HG03064 (cell line): ENCODE measurements at regions not wholly inside any gene's neighbourhood (a gene's known extent, or its start where the extent isn't known, plus 50 kb on each side); places are given as distances from the start of the nearest gene placed in this dataset.

Experiments used
- ATAC-seq: cut with Tn5 transposase; IDR thresholded peaks from one replicate; pipeline ENCODE4 v1.9.1; 2021; ENCODE audit warnings: low read depth; ENCODE audit not compliant: unreplicated experiment

- ATAC-seq = no peak
Observed at GRCh38 chr14:54202288-54202687, 194.5 kb upstream of the CDKN3 start.

GRCh38 chr14:54206516-54206915, 190.3 kb upstream of the CDKN3 start:
- no peak for ATAC-seq

- ATAC-seq = no peak
Observed at GRCh38 chr14:54207075-54207474, 189.7 kb upstream of the CDKN3 start.

GRCh38 chr14:54207476-54208462, 189.0 kb upstream of the CDKN3 start:
- ATAC-seq = no peak

- ATAC-seq = no peak
Observed at GRCh38 chr14:54208751-54209150, 188.1 kb upstream of the CDKN3 start.

GRCh38 chr14:54209511-54210250, 187.1 kb upstream of the CDKN3 start:
- no peak for ATAC-seq

- ATAC-seq = no peak
Observed at GRCh38 chr14:54211551-54212308, 185.1 kb upstream of the CDKN3 start.

- no peak for ATAC-seq
Observed at GRCh38 chr14:54213536-54213935, 183.3 kb upstream of the CDKN3 start.

- no peak for ATAC-seq
Observed at GRCh38 chr14:54216827-54217226, 180.0 kb upstream of the CDKN3 start.

GRCh38 chr14:54219261-54220070, 177.3 kb upstream of the CDKN3 start:
- no peak for ATAC-seq

- no peak for ATAC-seq
Observed at GRCh38 chr14:54220071-54220703, 176.6 kb upstream of the CDKN3 start.

GRCh38 chr14:54220704-54221431, 175.9 kb upstream of the CDKN3 start:
- ATAC-seq = no peak

GRCh38 chr14:54221432-54221803, 175.4 kb upstream of the CDKN3 start:
- ATAC-seq = no peak

GRCh38 chr14:54221971-54222370, 174.8 kb upstream of the CDKN3 start:
- ATAC-seq = no peak

GRCh38 chr14:54223831-54224402, 172.9 kb upstream of the CDKN3 start:
- no peak for ATAC-seq

- ATAC-seq = no peak
Observed at GRCh38 chr14:54225457-54226060, 171.2 kb upstream of the CDKN3 start.

GRCh38 chr14:54226103-54226502, 170.7 kb upstream of the CDKN3 start:
- no peak for ATAC-seq

GRCh38 chr14:54226558-54226957, 170.2 kb upstream of the CDKN3 start:
- ATAC-seq = no peak
